Endometrium (tissue), 2 donors: ENCODE measurements at regions not wholly inside any gene's neighbourhood (a gene's known extent, or its start where the extent isn't known, plus 50 kb on each side); places are given as distances from the start of the nearest gene placed in this dataset.
"Not testable (repeated sequence)": the region's sequence is repeated elsewhere in the genome, so short reads cannot be mapped to it uniquely, and the experiment has no call there.

Experiments
- FAIRE-seq: peaks from 2 replicates; lab custom pipeline; 2012; peaks lifted over from hg19 to GRCh38; lab: Jason Lieb, UNC
- donor health status: control.
- donor health status: control.

- FAIRE-seq = no peak
Measured at GRCh38 chr3:194019398-194020165, 116.4 kb upstream of the HES1 start.

GRCh38 chr3:194022052-194022451 is 113.9 kb upstream of the HES1 start:
- FAIRE-seq = no peak

DNA sequence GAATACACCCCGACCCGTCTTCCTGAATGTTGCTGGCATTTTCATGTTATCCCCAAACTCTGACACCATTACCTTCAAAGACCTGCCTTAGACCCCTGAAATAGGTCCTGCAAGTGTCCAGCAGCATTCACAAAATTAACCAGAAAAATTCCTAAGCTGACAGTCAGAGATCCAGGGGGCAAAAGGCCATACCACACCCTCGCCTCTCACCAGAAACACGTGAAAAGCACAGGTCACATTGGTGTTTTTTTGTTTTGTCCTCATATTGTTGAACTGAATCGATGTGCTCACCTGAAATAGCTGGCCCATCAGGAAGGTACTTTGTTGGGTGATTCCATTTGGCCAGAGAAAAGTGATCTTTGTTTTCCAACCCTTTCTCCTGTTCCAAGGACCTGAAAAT is 113.1 kb upstream of the HES1 start:
- no peak for FAIRE-seq

DNA sequence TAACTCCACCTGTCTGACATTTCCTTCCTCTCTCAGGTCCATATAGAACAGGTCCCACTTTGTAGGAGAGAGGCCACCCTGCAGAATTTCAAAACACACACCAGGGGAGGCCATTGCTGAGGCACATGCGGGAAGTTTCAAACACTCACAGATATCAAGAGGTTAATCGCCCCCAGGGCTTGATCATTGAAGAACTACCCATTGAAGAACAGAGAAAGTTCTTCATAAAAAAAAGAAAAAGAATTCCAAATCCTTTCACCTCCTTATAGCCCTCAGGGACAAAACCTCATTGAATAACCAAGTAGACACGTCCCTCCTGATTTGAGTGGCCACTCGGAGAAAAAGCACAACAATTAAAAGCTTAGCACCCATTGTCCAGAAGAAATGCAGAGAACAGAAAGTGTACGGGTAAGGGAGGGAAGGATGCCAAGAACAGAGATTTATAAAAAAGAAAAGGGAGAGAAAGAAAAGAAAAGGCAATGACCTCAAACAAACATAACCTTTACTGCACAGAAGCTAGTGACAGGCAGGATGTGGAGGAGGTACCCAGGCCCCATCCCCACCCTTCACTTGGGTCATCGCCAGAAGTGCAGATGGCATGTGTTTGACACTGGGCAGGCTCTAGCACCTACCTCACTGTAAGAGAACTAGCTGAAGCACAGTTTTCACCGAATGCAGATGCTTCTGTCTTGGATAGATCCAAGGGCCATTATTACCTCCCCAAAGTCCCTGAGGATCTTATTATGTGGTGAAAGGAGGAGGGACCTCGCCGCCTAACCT is 112.3 kb upstream of the HES1 start:
- FAIRE-seq = no peak

- FAIRE-seq = no peak
Measured at GRCh38 chr3:194025119-194025518, 110.8 kb upstream of the HES1 start.

DNA sequence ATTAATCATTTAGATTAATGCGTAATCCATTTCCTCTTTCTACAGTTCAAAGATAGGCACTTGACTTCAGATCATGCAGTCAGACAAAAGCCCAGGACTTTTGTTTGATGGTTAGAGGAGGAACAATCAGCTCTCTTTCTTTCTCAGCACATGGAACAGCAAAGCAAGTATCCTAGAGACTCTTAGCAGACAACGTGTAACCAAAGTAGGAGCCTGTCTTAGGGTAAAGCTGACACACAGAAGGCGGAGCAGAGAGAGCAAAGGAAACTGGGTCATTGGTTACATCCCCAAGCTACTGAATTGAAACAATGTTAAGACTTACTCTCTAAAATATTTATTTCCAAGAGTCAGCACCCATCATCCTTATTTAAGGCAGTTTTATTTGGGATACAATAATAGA is 110.0 kb upstream of the HES1 start:
- FAIRE-seq = no peak

DNA sequence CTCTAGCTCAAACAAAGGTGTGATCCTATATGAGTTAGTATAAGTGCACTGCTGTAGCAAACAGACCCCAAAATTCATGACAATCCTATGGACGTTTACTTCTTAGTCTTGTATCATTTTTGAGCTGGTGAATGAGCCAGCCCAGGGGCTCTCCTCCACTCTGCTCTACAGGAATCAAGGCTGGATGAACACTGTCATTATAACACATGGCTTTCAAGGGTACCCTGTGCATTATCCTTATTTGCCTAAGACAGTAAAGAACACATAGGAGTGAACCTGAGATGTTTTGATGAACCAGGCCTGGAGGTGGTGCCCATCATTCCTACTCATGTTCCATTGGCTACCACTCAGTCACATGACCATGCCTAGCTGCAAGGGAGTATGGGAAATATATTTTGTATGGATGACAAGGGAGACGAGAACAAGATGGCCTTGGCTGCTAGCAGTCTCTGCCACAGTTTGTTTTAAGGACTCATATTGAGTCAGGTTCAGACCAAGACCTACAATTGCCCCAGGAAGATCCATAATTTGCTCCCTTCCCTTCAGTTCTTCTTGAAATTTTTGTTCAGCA is 107.4 kb upstream of the HES1 start:
- no peak for FAIRE-seq

- FAIRE-seq = no peak
Measured at GRCh38 chr3:194029846-194030245, 106.1 kb upstream of the HES1 start.

GRCh38 chr3:194030372-194030771 is 105.6 kb upstream of the HES1 start:
- no peak for FAIRE-seq

- no peak for FAIRE-seq
Measured at GRCh38 chr3:194031349-194031748, 104.6 kb upstream of the HES1 start.

DNA sequence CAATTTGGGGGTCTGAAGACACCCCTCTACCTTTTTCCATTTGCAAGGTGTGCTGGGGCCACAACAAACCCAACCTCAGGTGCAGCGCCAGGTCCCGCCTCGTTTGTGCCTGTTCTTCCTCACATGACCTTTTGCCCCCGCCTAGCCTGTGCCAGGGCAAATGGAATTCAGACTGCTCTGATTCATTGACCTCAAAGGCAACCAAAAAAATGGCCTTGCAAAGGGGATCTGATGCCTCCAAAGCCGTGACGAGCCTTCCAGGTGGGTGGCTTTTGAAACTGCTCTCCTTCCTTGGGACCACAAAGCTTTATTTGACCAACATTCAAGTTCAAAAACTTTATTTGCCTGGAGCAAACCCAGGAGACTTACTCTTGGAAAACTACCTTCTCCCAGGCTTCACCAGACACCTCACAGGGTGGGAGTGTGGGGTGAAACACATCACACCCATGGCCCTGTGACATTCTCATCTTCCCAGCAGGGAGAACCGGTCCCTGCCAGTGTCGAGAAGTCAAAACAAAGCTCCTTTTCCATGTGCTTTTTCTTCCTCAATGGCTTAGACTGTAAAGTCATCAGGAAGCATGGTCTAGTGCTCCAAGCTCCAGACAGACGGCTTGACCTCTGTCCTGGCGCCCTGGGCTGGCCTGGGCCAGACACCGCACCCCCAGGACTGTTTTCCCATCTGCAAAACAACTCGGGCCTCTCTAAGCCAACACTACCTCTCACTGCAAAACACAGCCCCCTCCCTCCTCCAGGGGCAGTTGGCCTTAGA is 103.9 kb upstream of the HES1 start:
- FAIRE-seq = no peak

- no peak for FAIRE-seq
Measured at GRCh38 chr3:194032828-194033435, 103.0 kb upstream of the HES1 start.

DNA sequence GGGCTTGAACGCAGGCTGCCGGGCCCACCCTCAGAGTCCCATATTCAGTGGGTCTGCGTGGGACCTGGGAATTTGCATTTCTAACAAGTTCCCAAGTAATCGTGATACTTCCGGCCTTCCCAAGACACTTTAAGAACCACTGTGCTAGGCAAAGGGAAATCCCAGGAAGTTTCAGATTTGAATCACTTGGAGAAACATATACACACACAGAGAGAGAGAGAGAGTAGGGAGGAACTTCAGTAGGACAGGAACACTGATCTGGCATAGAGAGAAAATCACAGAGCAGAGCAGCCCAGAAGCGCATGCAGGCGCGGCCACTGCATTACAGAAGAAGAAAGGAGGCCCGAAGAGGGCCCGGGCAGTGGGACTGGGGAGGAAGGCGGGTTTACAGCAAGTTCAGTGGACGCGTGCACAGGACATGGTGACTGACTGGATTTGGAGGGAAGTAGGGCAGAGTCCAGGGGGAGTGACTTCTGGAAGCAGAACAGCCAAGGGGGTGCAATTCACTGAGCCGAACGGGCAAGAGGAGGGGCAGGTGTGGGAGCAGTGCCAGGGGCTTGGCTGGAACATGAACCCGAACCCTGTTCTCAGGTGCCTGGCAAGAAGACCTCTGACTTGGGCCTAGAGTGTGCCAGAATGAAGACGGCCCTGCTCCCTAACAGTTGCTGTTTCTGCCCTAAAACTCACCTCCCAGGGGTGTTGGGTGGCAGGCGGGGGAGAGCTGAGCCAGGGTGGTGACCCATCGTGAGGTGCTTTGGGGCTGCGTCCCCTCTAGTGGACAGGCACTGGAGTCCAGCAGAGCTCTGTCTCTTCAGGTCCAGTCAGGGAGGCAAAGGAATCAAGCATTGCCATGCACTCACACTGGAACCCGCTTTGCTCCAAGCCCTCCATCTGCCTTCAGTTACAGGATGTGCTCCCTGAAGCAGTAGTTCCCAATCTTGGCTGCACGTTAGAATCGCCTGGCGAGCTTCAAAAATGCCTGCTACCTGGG is 101.3 kb upstream of the HES1 start:
- FAIRE-seq = no peak

- no peak for FAIRE-seq
Measured at GRCh38 chr3:194035406-194036138, 100.4 kb upstream of the HES1 start.

DNA sequence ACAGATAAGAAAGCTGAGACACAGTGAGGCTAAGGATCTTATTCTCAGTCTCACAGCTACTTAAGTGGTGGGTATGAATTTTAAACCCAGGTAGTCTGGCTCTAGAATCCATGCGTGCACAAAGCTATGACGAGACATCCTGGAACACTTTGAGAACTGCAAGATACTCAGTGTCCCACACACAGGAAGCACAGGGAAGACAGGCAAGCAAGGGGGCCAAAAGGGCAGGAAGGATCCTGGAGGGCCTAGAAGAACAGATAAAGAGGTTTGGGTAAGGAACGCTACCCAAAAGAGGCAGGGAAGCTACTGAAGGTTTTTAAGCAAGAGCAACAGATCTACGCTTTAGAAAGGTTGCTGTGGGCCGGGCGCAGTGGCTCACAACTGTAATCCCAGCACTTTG is 99.1 kb upstream of the HES1 start:
- FAIRE-seq = no peak

DNA sequence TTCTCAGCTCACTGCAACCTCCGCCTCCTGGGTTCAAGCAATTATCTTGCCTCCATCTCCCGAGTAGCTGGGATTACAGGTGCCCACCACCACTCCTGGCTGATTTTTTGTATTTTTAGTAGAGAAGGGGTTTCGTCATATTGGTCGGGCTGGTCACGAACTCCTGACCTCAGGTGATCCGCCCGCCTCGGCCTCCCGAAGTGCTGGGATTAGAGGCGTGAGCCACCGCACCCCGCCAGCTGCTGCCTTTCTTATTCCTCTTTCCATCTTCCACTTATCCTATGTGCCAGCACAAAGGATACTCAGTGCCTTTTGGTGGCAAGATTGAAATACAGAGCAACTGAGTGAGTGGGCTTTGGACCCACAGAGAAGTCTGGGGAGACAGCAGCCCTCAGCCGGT is 97.6 kb upstream of the HES1 start:
- not testable (repeated sequence) for FAIRE-seq

- FAIRE-seq = no peak
Measured at GRCh38 chr3:194038960-194039359, 97.0 kb upstream of the HES1 start.

GRCh38 chr3:194040516-194041273 is 95.3 kb upstream of the HES1 start:
- FAIRE-seq = no peak

DNA sequence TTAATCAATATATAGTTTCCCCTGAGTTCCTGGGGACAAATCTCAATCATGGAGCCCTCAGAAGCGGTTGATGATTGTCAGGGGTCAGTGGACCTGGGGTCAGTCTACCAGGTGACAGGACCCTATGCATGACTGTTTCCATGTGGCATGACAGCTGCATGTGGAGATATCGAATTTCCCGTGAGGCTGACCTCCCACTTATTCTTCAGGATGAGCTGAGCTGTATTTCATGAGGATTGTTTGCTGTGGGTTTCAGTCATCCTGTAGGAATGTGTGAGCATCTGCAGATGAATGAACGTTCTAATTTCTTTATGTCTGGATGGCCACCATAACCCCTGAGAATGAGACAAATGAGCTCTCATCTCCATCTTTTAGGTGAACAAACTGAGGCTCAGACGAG is 93.0 kb upstream of the HES1 start:
- FAIRE-seq = no peak
